HT1080 (cell line): ENCODE measurements at regions not wholly inside any gene's neighbourhood (a gene's known extent, or its start where the extent isn't known, plus 50 kb on each side); places are given as distances from the start of the nearest gene placed in this dataset.

Source experiments
- DNase-seq: peaks from one replicate; pipeline ENCODE4 v3.0.0-alpha.2; 2015; ENCODE audit warnings: low read depth

DNA sequence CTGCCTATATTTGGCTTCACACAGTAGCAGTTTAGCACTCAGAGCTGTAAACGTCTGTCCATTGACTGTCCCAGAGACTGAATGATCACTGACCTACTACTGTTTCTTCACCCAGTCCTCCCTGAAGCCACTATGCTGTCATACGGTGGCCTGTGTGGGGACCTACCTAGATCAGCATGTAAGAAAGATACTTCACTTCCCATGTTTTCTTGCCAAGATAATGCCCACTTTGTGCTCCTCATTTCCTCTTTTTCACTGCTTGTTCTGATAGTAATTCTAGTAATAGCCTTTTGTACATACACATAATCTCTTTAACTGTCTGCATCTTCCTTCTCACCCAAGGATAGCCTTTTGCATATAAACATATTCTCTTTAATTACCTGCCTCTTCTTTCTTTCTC, 109.9 kb upstream of the TIAM2 start:
- DNase-seq, result no peak

DNA sequence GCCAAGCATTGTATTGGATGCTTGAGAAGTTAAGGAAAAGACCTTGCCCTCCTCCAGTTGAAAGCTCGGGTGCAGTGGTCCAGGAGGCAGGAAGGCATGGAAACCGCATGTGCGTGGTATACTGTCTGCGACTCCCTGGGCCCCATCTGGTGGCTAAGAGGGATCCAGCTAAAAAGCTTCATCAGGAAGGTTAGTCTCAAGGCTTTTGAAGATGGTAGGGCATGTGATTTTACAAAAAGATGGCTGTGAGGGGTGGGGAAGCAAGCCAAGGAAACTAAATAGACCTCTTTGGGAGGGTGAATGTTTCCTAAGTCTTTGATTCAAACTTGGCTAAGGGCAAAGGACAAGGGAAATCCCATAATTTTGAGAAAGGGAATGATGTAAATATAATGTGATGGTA, 109.1 kb upstream of the TIAM2 start:
- DNase-seq, result no peak

DNA sequence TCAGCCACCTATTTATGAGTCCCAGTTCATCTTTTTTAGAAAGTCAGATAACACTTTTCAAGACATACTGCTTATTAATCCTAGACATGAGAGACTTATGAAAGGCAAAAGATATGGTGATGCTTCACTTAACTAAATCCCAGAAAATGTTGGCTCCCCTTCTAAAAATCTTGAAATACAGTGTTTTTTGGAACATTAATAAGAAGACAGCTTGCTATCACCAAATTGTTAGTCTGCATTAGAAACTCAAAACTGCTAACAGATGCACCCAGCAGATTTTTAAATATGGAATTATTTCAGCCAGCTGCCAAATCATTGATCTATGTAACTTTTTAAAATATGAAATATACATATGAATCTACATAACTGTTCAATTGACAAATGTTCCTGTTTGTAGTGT, 108.6 kb upstream of the TIAM2 start:
- DNase-seq, result no peak

DNA sequence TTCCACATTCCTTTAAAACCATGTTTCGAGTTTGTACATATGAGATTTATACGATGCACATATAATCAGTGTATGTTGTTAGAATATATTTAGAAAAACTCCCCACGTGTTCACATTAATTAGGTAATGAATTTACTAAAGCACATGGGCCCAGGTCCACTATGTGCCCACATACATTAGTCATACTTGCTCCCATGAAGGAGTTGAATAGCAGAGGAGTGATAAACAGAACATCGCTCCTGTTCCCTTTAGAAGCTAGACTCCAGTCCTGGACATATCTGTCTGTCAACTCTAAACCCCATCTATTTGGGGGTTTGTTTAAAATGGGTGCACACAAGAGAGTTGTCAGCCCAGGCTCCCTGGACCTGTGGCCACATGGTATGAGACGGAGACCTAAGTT, 108.1 kb upstream of the TIAM2 start:
- DNase-seq, result no peak

DNA sequence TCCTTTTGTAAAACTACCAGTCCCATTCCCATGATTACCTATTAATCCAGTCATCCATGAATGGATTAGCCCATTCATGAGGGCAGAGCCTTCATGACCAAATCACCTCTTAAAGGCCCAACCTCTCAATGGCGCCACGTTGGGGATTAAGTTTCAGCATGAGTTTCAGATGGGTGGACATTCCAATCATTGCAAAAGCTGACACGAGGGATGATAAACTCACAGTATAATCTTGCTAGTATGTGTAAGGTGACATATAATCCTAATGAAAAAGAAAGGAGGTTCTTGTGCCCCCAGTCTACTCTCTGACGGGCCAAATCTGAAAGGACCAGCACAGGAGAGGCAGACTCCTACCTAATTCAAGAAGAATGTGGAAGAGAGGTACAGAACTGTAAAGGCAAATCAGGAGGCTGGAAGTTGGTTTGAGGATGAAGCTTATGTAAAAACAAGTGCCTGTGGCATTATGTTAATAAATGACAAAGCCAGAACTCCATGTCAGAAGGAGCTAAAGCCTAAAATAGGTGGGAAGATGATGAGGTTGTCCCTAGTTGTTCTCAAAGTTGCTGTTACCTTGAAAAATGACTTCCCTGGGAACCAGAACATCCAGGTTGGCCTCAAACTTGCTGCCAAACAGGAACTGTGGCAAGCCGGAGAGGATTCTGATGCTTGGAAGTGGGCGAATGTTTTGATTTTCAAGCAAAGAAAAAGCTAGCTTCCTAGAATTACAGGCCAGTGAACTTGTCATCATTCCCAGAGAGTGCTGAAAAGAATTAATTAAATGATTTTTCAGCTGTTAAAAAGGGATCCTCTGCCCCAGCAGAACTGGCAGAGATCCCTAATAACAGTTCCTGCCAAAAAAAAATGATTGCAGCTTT, 106.5 kb upstream of the TIAM2 start:
- no peak for DNase-seq

DNA sequence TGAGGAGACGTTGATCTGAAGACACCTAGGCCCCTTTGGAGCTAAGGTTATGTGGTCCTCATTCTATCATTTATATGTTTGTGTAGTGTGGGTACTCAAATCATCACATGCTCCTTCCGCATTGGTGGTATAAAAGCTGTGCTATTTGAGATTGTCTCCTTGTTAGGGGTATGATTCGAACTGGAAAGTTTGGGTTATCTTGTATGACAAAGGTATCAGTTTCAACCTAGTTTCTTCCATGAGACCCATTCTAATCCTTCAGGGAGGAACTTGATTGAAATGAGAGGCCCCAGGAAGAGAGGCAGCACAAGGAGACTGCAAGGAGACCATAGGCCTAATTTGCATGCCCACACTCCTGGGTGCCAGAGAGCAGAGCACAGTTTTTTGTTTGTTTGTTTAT, 104.2 kb upstream of the TIAM2 start:
- no peak for DNase-seq

DNA sequence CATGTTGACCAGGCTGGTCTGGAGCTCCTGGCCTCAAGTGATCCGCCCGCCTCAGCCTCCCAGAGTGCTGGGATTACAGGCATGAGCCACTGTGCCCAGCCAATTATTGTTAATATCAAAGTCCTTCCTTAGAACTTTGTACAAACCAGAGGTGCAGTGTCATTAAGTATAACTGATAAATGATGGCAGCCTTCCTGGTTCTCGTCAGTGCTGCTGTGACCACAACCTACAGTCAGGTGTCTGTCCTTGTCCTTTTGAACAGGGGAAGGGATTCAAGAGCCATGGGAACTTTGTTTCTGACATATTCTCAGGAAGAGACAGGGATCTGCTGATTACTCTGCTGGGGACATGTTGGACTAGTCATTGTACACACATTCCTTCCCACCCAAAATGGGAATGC, 103.2 kb upstream of the TIAM2 start:
- peak; percentile 6 for DNase-seq

DNA sequence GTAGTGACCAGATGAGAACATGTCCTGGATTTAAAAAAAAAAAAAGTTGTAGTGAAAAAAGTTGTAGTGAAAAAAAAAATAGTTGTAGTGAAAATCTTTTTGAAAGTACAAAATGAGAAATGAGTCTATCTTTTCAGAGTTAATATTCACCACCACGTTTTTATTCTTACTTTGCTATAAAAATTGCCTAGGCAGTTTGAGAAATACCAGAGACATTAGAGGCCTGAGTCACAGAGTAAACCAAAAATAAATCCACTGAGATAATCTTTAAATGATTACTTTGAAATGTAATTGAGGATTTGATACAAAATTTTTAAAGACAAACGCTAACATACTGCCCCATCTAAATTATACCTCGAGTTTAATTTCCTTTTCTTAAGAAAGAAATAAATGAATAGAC, 101.2 kb upstream of the TIAM2 start:
- DNase-seq, result no peak

DNA sequence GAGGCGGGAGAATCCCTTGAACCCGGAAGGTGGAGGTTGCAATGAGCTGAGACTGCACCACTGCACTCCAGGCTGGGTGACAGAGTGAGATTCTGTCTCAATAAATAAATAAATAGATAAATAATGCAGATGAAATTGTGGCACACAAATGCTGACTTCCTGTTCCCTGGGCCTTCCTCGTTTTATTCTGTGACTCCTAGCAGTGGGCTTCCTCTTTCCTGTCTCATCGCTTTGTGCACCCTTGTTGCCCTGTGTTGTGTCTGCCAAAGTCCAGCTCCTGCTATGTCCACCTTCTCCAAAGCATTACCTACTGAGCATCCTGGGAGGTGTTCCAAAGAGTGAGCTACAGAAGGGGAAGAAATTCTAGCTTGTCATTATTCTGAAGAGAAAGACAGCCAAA, 100.2 kb upstream of the TIAM2 start:
- no peak for DNase-seq

DNA sequence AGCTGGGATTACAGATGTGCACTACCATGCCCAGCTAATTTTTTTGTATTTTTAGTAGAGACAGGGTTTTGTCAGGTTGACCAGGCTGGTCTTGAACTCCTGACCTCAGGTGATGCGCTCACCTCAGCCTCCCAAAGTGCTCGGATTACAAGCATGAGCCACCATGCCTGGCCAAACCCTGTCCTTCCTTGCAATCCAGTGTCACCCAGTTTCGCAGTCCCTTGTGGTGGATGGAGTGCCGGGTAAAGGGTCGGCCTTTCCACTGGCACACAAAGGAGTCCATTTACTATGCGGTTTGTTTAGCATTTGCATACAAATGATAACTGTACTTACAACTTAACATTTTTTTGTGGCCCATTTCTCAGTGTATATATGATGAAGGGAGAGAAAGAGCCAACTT, 99.3 kb upstream of the TIAM2 start:
- no peak for DNase-seq

DNA sequence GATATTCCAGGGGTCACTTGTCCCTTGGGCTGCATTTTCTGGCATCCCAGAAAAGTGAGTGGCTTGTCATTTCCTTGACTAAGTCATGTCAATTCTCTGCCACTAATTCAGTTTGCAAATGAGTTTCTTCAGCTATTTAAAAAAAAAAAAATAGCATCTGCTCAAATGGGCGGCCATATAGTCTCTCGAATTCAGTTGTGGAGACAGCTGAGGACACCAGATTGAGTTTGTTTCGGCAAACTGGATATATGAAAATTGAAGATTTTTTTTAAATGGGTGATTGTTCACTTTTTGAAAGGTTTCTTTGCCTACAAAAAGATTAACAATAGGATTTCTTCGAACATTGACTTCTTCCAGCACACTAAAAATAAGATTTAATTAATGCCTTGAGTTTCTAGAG, 96.3 kb upstream of the TIAM2 start:
- no peak for DNase-seq

DNA sequence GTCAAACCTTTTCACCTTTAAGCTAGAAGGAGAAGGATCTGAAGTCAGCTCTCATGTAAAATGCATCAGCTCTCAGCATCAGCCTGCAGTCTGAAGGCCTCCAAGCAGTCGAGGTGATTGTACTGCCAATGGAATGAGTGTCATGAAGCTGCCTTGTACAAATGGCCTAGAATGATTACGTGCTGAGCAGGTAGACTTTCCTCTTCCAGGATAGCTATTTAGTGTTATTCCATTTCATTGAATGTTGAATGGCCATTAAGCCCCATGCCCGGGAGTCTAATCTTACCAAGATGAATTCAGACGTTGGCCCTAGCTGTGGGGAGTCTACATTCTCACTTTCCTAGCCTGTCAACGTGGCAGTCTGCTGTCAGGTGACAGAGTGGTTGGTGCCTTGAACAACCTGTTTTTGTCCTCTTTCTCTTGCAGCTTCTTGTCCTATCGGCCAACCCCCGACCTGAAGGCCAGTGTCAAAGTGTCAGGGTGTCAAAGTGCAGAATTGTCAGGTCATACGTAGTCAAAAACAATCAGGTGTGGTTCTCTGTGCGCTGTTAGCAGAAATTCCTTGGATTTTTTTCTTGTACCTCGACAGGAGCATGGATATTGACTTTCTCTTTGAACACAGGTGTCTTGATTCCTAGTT, 95.2 kb upstream of the TIAM2 start:
- DNase-seq, result no peak

DNA sequence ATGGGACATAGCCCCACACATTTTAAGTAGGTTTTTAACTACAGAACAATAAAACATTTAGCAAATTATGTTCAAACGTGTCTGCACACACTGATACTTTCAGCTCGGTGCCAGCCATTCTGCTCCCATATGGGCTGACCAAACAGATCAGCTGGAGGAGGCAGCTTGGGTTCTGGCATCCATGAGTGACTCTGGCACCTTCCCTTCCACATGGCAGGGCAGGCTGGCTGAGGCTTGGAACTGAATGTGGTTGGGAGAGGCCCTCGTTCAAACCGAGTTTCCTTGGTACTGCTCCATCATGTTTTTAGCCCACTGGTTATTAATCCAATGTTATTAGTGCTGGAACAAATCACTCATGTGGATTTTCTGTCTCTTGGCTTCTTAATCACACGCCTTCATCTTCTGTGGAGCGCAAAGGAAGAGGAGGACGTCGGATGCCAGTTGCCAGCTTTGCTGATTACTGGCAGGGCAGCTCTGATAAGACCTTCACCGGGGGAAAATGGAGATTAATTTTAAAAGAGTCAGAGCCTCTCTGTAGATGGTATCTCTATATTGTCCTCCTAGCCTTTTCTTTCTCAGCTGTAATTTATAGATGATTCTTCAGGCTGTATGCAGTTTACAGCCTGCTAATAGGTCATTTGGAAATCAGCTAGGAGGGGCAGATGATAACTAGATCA, 93.1 kb upstream of the TIAM2 start:
- no peak for DNase-seq

DNA sequence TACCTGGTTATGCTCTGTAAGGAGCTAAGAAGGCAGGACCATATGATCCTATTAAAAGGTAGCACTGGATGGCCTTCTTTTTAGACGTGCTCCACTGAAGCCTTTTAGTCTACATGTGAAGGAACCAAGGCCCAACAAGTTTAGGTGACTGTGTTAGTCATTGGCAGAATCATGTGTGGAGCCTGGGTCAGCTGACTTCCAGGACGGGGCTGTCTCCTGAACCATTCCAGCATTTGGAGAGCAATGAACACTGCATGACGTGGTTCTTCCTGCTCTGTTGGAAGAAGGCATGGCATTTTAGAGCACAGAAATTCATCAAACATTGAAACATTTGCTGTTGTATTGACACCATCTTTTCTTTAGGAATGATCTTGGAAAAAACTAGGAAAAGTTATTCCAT, 87.8 kb upstream of the TIAM2 start:
- DNase-seq, result peak; percentile 6

DNA sequence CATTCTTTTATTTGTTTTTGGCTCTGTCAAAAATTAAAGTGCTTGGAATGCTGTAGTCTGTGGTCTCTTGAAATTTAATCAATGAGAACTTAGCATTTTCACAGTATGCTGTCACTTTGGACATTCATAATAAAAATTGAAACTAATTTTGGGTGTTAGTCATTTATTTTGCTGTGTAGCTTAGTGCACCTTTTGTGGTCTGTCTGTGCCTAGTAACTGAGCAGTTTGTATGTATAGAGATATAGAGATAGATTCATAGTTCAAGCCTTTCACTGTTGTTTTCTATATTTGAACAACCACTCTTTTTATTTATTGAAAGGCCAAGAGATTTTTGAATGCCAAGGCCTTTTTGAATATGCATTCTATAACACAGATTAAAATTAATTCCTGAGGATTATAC, 86.4 kb upstream of the TIAM2 start:
- DNase-seq, result no peak

DNA sequence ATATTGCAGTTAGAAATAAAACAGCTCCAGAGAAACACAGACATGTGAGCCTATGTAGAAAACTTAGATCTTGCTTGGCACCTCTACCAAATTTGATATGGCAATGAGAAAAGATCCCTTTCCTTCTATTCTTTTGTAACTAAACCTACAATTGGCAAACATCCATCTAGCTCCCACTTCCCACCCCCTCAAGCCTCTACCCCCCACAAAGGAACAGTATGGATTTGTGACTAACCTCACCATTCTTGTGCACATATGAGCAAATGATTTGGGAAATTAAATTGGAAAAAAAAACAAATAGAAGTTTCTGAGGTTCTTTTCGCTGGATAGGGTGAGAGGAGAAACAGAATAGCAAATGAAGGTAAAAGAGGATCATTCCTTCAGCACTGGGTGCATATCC, 85.8 kb upstream of the TIAM2 start:
- no peak for DNase-seq

DNA sequence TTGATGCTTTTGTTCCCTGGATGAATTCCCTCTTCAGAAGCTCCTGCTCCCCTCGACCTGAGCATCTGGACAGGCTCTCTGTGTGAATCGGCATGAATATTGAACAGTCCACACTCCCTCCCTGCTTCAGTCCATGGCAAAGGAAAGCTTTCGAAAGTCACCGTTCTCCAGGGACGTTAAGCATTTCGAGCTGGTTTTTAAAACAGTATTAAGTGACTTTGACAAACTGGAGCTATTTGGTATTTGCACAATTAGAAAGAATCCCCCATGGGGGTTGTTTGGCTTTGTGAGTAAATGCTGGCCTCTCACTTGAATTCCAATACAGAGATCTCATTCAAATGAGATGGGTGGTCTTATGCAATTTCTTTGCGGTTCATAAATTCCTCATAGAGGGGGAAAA, 85.3 kb upstream of the TIAM2 start:
- DNase-seq, result no peak

DNA sequence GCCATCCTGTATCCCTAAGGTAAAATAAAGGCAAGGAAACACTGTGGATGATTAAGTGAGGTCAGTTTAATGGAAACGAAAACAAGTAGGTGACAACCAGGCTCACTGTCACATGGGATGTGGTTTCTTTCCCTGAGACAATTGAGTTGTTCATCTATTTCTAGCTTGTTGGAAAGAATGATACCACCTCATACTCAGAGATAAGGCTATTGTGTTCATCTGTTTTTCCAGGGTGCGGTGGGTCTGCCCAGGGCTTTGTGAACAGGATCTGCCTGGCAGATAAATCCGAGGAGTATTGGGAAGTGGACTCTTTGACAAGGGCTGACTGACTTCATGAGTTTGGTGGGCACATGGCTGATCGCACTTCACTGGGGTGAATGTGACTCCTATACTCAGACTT, 80.8 kb upstream of the TIAM2 start:
- no peak for DNase-seq

DNA sequence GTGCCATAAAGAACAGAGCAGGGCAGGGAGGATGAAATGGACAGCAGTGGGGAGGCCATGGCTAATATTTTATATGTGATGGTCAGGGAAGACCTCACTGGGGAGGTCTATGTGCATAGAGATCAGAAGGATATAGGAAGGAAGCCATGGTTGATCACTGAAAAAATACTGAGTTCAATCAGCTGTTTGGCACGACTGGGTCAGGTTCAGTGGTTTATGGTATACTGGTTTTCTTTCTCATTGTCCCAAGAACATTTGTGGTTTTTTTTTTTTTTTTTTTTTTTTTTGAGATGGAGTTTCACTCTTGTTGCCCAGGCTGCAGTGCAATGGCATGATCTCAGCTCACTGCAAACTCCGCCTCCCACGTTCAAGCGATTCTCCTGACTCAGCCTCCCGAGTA, 78.3 kb upstream of the TIAM2 start:
- peak; percentile 24 for DNase-seq

DNA sequence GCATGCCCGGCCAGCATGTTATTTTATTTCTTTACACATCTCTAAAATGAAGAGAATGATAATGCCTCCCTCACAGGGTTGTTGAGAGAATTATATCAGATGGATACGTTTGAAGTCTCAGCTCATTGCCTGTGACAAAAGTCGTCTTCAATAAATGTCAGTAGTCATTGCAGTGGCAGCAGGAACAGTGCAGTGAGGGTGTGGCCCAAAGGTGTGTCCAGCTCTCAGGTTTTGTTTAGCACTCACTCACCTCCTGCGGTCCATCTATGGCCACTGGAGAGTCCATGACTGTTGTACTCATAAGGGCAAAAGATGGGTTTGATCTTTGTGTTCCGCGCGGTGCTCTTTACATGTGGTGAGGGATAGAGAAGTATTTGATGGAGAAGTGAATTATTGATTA, 77.2 kb upstream of the TIAM2 start:
- no peak for DNase-seq

DNA sequence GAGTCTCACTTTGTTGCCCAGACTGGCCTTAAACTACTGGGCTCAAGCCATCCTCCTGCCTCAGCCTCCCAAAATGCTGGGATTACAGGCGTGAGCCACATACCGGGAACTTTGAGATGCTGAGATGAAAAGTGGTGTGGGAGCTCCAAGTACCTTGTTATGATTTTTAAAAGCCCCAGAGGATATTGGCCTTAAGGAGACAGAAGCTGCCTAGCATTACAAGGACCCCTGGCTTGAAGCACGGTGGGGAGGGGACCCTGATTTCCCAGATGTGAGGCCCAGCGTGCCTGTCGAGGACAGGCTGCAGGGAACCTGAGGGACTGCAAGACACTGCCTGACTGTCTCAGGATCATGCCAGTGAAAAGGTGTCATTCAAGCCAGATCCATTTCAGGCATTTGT, 75.3 kb upstream of the TIAM2 start:
- DNase-seq, result no peak

DNA sequence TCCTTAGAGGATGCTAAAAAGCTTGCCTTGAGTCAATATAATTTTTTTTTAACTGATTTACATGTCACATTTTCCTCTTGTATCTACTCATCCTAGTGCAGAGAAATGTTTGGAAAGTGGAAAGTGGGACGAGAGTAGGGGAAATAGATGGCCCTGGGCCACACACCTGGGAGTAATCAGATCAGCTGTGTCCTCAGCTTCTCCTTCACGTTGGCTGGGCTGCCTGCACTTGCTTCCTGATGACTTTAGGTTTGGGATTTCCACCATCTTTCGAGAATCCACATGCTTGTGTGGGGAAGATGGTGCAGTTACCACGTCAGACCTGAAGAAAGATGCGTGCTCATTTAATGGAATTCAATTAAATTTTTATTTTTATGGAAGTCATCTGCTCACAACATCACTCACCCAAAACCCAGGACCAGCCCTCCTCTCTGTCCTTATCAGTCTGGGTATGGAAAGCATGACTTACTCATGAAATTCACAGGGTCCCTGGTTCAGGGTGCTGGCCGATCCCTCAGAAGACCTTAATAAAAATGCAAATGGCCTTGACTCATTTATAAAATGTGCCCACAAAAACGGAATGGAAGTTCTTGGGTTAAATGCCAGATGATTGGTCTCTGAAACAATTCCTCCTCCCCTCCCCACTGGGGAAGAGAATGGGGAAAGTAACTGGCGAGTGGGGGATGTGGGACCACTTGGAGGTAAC, 74.5 kb upstream of the TIAM2 start:
- no peak for DNase-seq
